A673 (cell line): ENCODE measurements at regions not wholly inside any gene's neighbourhood (a gene's known extent, or its start where the extent isn't known, plus 50 kb on each side); places are given as distances from the start of the nearest gene placed in this dataset.

Experiments used
- BruUV-seq: library from RNA; stranded (reverse); fragments of 400-500 nt; replicated peaks from 2 replicates; lab custom pipeline; 2021; lab: Mats Ljungman, UMichigan
- CTCF ChIA-PET: fragments of 300-600 bp; sonication (Branson Sonifier 250); formaldehyde crosslinking; loops from one replicate; lab custom pipeline; 2022; ENCODE audit warnings: antibody characterized with exemption; lab: Charles Lee
- POLR2A ChIA-PET: fragments of 300-600 bp; sonication (Branson Sonifier 250); formaldehyde crosslinking; loops from one replicate; lab custom pipeline; 2022; ENCODE audit warnings: antibody characterized with exemption; ENCODE audit not compliant: low non-redundant PET; lab: Charles Lee
- DNase-seq: peaks from one replicate; pipeline ENCODE4 v3.0.0-alpha.2; 2015; ENCODE audit warnings: low spot score
- H3K27ac ChIP-seq: fragments of 200-600 bp; sonication (generic); 2 replicates; pipeline ENCODE4 v1.5.1; 2016; ENCODE audit warnings: mixed run types, low read depth, mild to moderate bottlenecking, mixed read lengths, antibody characterized with exemption, low read length; ENCODE audit not compliant: poor library complexity, severe bottlenecking
- H3K27me3 ChIP-seq: fragments of 200-600 bp; sonication (generic); replicated peaks from 2 replicates; pipeline ENCODE4 v1.6.1; 2017; ENCODE audit warnings: mixed run types, low read depth, mild to moderate bottlenecking, mixed read lengths, antibody characterized with exemption, low read length; ENCODE audit not compliant: insufficient read depth, poor library complexity
- H3K36me3 ChIP-seq: fragments of 200-600 bp; sonication (generic); 2 replicates; pipeline ENCODE4 v1.6.1; 2016; ENCODE audit warnings: mixed run types, mild to moderate bottlenecking, mixed read lengths, antibody characterized with exemption, low read length; ENCODE audit not compliant: insufficient read depth, poor library complexity, severe bottlenecking
- H3K4me1 ChIP-seq: fragments of 200-600 bp; sonication (generic); 2 replicates; pipeline ENCODE4 v1.6.1; 2017; ENCODE audit warnings: mixed run types, mild to moderate bottlenecking, mixed read lengths, antibody characterized with exemption, low read length; ENCODE audit not compliant: insufficient read depth, poor library complexity, severe bottlenecking
- H3K4me3 ChIP-seq: fragments of 200-600 bp; sonication (generic); 2 replicates; pipeline ENCODE4 v1.5.1; 2016; ENCODE audit warnings: low read depth, mixed run types, mild to moderate bottlenecking, mixed read lengths, low read length; ENCODE audit not compliant: poor library complexity, severe bottlenecking
- H3K9me3 ChIP-seq: fragments of 200-600 bp; sonication (generic); 2 replicates; pipeline ENCODE4 v1.6.1; 2016; ENCODE audit warnings: mixed run types, low read depth, mild to moderate bottlenecking, mixed read lengths, antibody characterized with exemption, low read length; ENCODE audit not compliant: poor library complexity, severe bottlenecking
- CTCF ChIP-seq: fragments of 300-800, 200-600 bp; sonication (generic); conservative IDR thresholded peaks from 2 replicates; pipeline ENCODE4 v1.5.1; 2017; ENCODE audit warnings: low read depth, mild to moderate bottlenecking, antibody characterized with exemption, low read length, moderate library complexity, mixed read lengths
- EZH2 ChIP-seq: fragments of 200-600 bp; sonication (generic); IDR thresholded peaks from 2 replicates; pipeline ENCODE4 v1.6.1; 2017; ENCODE audit warnings: borderline replicate concordance, low read depth, mild to moderate bottlenecking, mixed read lengths, antibody characterized with exemption, low read length; ENCODE audit not compliant: poor library complexity, severe bottlenecking
- intact Hi-C: fragments of 100-400 bp; cut with micrococcal nuclease; formaldehyde crosslinking; loops from one replicate; pipeline ENCODE4 v1.10.0; 2022; ENCODE audit not compliant: unreplicated experiment

DNA sequence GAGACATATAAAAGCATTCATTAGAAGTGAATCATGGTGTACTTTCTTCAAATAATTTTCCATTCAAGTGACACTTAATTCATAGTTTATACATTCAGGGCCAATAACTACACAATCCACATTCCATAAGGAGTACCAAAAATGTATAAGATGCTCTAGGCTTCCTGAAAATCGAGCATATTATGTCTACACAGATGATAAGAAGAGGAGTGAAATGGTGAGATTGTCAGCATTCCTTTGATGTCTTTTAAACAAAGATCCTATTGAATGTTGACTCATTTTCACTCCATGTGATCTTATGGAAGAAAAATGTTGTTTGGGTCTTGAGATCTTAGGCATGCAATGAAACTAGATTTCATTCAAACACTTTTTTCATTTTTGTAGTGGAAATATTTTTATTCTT, 843.2 kb downstream of the KCNA4 start:
- ChIA-PET CTCF (no interaction called here), POLR2A (no interaction called here)
- H3K27me3 ChIP-seq: no peaks in the 10 kb centered on the region
- no peaks in the 10 kb centered on the region for H3K4me1 ChIP-seq
- peak; percentile 43 for DNase-seq
- no TSS peak for BruUV-seq
- TF ChIP-seq EZH2 (no peak), CTCF (no peak)
- no peak overlapping the region for H3K27ac ChIP-seq
- intact Hi-C loops: no loop called here
- no peaks in the 10 kb centered on the region for H3K9me3 ChIP-seq
- no peaks in the 10 kb centered on the region for H3K36me3 ChIP-seq
- H3K4me3 ChIP-seq: no peak overlapping the region

GRCh38 chr11:29171360-29171950, 845.4 kb downstream of the KCNA4 start:
- Histone ChIP-seq H3K4me3 (no peak overlapping the region), H3K9me3 (no peaks in the 10 kb centered on the region), H3K27me3 (no peaks in the 10 kb centered on the region), H3K27ac (no peak overlapping the region), H3K36me3 (no peaks in the 10 kb centered on the region), H3K4me1 (no peaks in the 10 kb centered on the region)
- POLR2A ChIA-PET: no interaction called here
- CTCF ChIA-PET: no interaction called here
- TF ChIP-seq CTCF (no peak), EZH2 (no peak)
- DNase-seq: no peak
- BruUV-seq: no TSS peak
- intact Hi-C loops: no loop called here

GRCh38 chr11:29166306-29166705, 850.5 kb downstream of the KCNA4 start:
- no TSS peak for BruUV-seq
- Histone ChIP-seq H3K27ac (no peak overlapping the region), H3K27me3 (no peaks in the 10 kb centered on the region), H3K4me3 (no peak overlapping the region), H3K4me1 (peaks cover 17% of the 10 kb centered on the region), H3K9me3 (no peaks in the 10 kb centered on the region), H3K36me3 (no peaks in the 10 kb centered on the region)
- TF ChIP-seq CTCF: no peak
- no peak for TF ChIP-seq EZH2
- DNase-seq: no peak
- ChIA-PET CTCF (no interaction called here), POLR2A (no interaction called here)
- intact Hi-C loops: no loop called here
